Upper lobe of left lung (tissue), 4 donors: ENCODE measurements at regions not wholly inside any gene's neighbourhood (a gene's known extent, or its start where the extent isn't known, plus 50 kb on each side); places are given as distances from the start of the nearest gene placed in this dataset.
"Not testable (repeated sequence)": the region's sequence is repeated elsewhere in the genome, so short reads cannot be mapped to it uniquely, and the experiment has no call there.

Experiments
- POLR2AphosphoS5 ChIP-seq, 2 donors: sonication (generic); formaldehyde crosslinking; IDR thresholded peaks; one replicate each; pipeline ENCODE4 v1.5.1; 2017; ENCODE audit warnings: antibody characterized with exemption in 2 of 2
- TF ChIP-seq, protein P1 (sequence below), 6 experiments: fragments of 450-650 bp in 4 of 6; fragments of 200-600 bp in 2 of 6; sonication (generic) in 2 of 6; IDR thresholded peaks; one replicate each; pipeline ENCODE4 v1.5.1; 2016 to 2019; ENCODE audit warnings: antibody characterized with exemption in 6 of 6

DNA sequence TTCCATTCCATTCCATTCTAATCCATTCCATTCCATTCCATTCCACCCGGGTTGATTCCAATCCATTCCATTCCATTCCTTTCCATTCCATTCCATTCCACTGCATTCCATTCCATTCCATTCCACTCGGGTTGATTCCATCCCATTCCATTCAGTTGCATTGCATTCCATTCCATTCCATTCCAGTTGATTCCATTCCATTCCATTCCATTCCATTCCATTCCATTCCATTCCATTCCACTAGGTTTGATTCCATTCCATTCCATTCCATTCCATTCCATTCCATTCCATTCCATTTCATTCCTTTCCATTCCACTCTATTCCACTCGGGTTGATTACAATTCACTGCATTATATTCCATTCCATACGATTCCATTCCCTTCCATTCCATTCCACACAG lies 1136.9 kb downstream of the RPIA start:
- TF ChIP-seq, protein P1, sequence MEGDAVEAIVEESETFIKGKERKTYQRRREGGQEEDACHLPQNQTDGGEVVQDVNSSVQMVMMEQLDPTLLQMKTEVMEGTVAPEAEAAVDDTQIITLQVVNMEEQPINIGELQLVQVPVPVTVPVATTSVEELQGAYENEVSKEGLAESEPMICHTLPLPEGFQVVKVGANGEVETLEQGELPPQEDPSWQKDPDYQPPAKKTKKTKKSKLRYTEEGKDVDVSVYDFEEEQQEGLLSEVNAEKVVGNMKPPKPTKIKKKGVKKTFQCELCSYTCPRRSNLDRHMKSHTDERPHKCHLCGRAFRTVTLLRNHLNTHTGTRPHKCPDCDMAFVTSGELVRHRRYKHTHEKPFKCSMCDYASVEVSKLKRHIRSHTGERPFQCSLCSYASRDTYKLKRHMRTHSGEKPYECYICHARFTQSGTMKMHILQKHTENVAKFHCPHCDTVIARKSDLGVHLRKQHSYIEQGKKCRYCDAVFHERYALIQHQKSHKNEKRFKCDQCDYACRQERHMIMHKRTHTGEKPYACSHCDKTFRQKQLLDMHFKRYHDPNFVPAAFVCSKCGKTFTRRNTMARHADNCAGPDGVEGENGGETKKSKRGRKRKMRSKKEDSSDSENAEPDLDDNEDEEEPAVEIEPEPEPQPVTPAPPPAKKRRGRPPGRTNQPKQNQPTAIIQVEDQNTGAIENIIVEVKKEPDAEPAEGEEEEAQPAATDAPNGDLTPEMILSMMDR (IDR thresholded peaks at IDR 0.05): not testable (repeated sequence)
- TF ChIP-seq POLR2AphosphoS5 (IDR thresholded peaks at IDR 0.05): not testable (repeated sequence)
